ENCODE measurements at regions not wholly inside any gene's neighbourhood (a gene's known extent, or its start where the extent isn't known, plus 50 kb on each side); places are given as distances from the start of the nearest gene placed in this dataset.

GRCh38 chr10:8602821-8603220, 548.3 kb downstream of the GATA3 start:
- H3K36me3 Mint-ChIP-seq (ENCODE audit: insufficient read depth) = no peaks in the 10 kb centered on the region

GRCh38 chr10:8614054-8614565, 559.6 kb downstream of the GATA3 start:
- H3K9me3 Mint-ChIP-seq (ENCODE audit: low read depth) = peaks cover 9% of the 10 kb centered on the region
- peaks cover 9% of the 10 kb centered on the region for H3K4me1 Mint-ChIP-seq (ENCODE audit: low read depth)
- no peaks in the 10 kb centered on the region for H3K27me3 Mint-ChIP-seq
- TF ChIP-seq CTCF (IDR thresholded peaks at IDR 0.05; ENCODE audit: unreplicated experiment) = no peak
- H3K36me3 Mint-ChIP-seq (ENCODE audit: insufficient read depth) = no peaks in the 10 kb centered on the region
- DNase-seq (ENCODE audit: low spot score, unreplicated experiment) = no peak
- H3K4me3 Mint-ChIP-seq (ENCODE audit: low read depth) = no peak overlapping the region
- no peak overlapping the region for H3K27ac Mint-ChIP-seq

More at GRCh38 chr10:8602821-8603220, 548.3 kb downstream of the GATA3 start:
- H3K9me3 Mint-ChIP-seq (ENCODE audit: low read depth) = peaks cover 21% of the 10 kb centered on the region
- H3K4me3 Mint-ChIP-seq (ENCODE audit: low read depth) = no peak overlapping the region
- TF ChIP-seq CTCF (IDR thresholded peaks at IDR 0.05; ENCODE audit: unreplicated experiment) = no peak
- no peaks in the 10 kb centered on the region for H3K27me3 Mint-ChIP-seq
- no peak overlapping the region for H3K27ac Mint-ChIP-seq
- DNase-seq (ENCODE audit: low spot score, unreplicated experiment) = no peak
- H3K4me1 Mint-ChIP-seq (ENCODE audit: low read depth) = no peaks in the 10 kb centered on the region

GRCh38 chr10:8615118-8615517, 560.6 kb downstream of the GATA3 start:
- TF ChIP-seq CTCF (IDR thresholded peaks at IDR 0.05; ENCODE audit: unreplicated experiment) = no peak
- H3K4me1 Mint-ChIP-seq (ENCODE audit: low read depth) = peaks cover 9% of the 10 kb centered on the region
- H3K36me3 Mint-ChIP-seq (ENCODE audit: insufficient read depth) = no peaks in the 10 kb centered on the region

GRCh38 chr10:8616166-8616565, 561.7 kb downstream of the GATA3 start:
- Mint-ChIP-seq H3K36me3 (ENCODE audit: insufficient read depth) (no peaks in the 10 kb centered on the region), H3K27ac (peak overlapping the region; percentile 69), H3K4me1 (ENCODE audit: low read depth) (peaks cover 9% of the 10 kb centered on the region), H3K4me3 (ENCODE audit: low read depth) (no peak overlapping the region), H3K27me3 (no peaks in the 10 kb centered on the region), H3K9me3 (ENCODE audit: low read depth) (peaks cover 5% of the 10 kb centered on the region)
- no peak for DNase-seq (ENCODE audit: low spot score, unreplicated experiment)
- TF ChIP-seq CTCF (IDR thresholded peaks at IDR 0.05; ENCODE audit: unreplicated experiment) = no peak

More at GRCh38 chr10:8615118-8615517, 560.6 kb downstream of the GATA3 start:
- no peak for DNase-seq (ENCODE audit: low spot score, unreplicated experiment)
- no peak overlapping the region for H3K4me3 Mint-ChIP-seq (ENCODE audit: low read depth)
- no peaks in the 10 kb centered on the region for H3K27me3 Mint-ChIP-seq
- H3K27ac Mint-ChIP-seq = no peak overlapping the region
- H3K9me3 Mint-ChIP-seq (ENCODE audit: low read depth) = peaks cover 9% of the 10 kb centered on the region

GRCh38 chr10:8617792-8618191, 563.3 kb downstream of the GATA3 start:
- no peaks in the 10 kb centered on the region for H3K9me3 Mint-ChIP-seq (ENCODE audit: low read depth)
- no peaks in the 10 kb centered on the region for H3K36me3 Mint-ChIP-seq (ENCODE audit: insufficient read depth)
- no peak for DNase-seq (ENCODE audit: low spot score, unreplicated experiment)
- peaks cover 9% of the 10 kb centered on the region for H3K4me1 Mint-ChIP-seq (ENCODE audit: low read depth)
- no peak overlapping the region for H3K4me3 Mint-ChIP-seq (ENCODE audit: low read depth)
- no peak for TF ChIP-seq CTCF (IDR thresholded peaks at IDR 0.05; ENCODE audit: unreplicated experiment)
- H3K27ac Mint-ChIP-seq = no peak overlapping the region
- H3K27me3 Mint-ChIP-seq = no peaks in the 10 kb centered on the region

All from progenitor cell of endocrine pancreas (in vitro differentiated cells).